Upper lobe of left lung (tissue), 6 donors: ENCODE measurements at regions not wholly inside any gene's neighbourhood (a gene's known extent, or its start where the extent isn't known, plus 50 kb on each side); places are given as distances from the start of the nearest gene placed in this dataset.

Experiments
- ATAC-seq, 2 donors: fragments of 200-7000 bp; cut with Tn5 transposase; one replicate each; pipeline ENCODE4 v1.9.1; 2022; ENCODE audit warnings: mild to moderate bottlenecking in 2 of 2, moderate library complexity in 2 of 2; ENCODE audit not compliant: low FRiP score in 2 of 2
- DNase-seq, 2 donors: peaks; one replicate each; pipeline ENCODE4 v3.0.0-alpha.2; 2019 to 2020
- H3K27ac ChIP-seq, 4 donors: fragments of 200-600 bp; sonication (generic); one replicate each; pipeline ENCODE4 v1.5.1; 2016 to 2019
- H3K27me3 ChIP-seq, 4 donors: fragments of 200-600 bp; sonication (generic); one replicate each; pipeline ENCODE4 v1.5.1; 2017 to 2019
- H3K36me3 ChIP-seq, 4 donors: fragments of 200-600 bp; sonication (generic); one replicate each; pipeline ENCODE4 v1.5.1; 2016 to 2019
- H3K4me1 ChIP-seq, 4 donors: fragments of 200-600 bp; sonication (generic); one replicate each; pipeline ENCODE4 v1.5.1; 2018 to 2019
- H3K4me3 ChIP-seq, 4 donors: fragments of 200-600 bp; sonication (generic); one replicate each; pipeline ENCODE4 v1.5.1; 2017 to 2019; ENCODE audit warnings: mild to moderate bottlenecking in 2 of 4, moderate library complexity in 1 of 4
- H3K9me3 ChIP-seq, 4 donors: fragments of 200-600 bp; sonication (generic); one replicate each; pipeline ENCODE4 v1.5.1; 2018 to 2019
- EP300 ChIP-seq, 4 donors: sonication (generic); formaldehyde crosslinking; IDR thresholded peaks; one replicate each; pipeline ENCODE4 v1.5.1; 2017; ENCODE audit warnings: antibody characterized with exemption in 4 of 4, control low read depth in 2 of 4
- POLR2A ChIP-seq, 4 donors: fragments of 450-650 bp; IDR thresholded peaks; one replicate each; pipeline ENCODE4 v1.5.1; 2016 to 2017; ENCODE audit warnings: antibody characterized with exemption in 4 of 4, mild to moderate bottlenecking in 2 of 4
- POLR2AphosphoS5 ChIP-seq, 2 donors: sonication (generic); formaldehyde crosslinking; IDR thresholded peaks; one replicate each; pipeline ENCODE4 v1.5.1; 2017; ENCODE audit warnings: antibody characterized with exemption in 2 of 2
- WGBS, 2 donors: methylation state at CpG; one replicate each; pipeline ENCODE4 v1.1.5; 2017 to 2018; 5-methylcytosine and 5-hydroxymethylcytosine counted together
- TF ChIP-seq, protein P1 (sequence below), 6 experiments: fragments of 450-650 bp in 4 of 6; fragments of 200-600 bp in 2 of 6; sonication (generic) in 2 of 6; IDR thresholded peaks; one replicate each; pipeline ENCODE4 v1.5.1; 2016 to 2019; ENCODE audit warnings: antibody characterized with exemption in 6 of 6
- donor health status: DM: no; HTN: no; CAD: no; lungs with moderate emphysema.
- donor health status: DM: no; HTN: yes; CAD: no; lungs with severe emphysema.

DNA sequence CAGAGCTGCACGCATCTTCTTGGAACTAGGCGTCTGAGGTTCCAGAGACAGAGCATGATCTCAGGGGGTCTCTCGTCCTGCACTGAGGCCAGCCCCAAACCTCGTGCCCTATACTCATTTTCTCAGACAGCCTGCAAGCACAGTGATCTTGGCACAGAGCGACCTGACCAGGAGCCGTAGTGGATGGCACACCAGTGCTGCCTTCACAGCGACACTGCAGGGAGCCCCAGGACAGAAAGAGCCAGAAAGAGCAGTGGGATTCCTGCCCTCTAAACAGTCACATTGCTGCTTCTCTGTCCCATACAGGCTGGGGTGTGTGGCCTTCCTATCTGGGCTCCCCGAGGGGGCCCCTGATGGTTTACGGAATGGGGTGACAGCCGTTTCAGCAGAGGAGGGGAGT, 131.0 kb downstream of the RBFOX3 start:
- TF ChIP-seq POLR2A (IDR thresholded peaks at IDR 0.05) (no peak), POLR2AphosphoS5 (IDR thresholded peaks at IDR 0.05) (no peak), EP300 (IDR thresholded peaks at IDR 0.05) (no peak)
- TF ChIP-seq, protein P1, sequence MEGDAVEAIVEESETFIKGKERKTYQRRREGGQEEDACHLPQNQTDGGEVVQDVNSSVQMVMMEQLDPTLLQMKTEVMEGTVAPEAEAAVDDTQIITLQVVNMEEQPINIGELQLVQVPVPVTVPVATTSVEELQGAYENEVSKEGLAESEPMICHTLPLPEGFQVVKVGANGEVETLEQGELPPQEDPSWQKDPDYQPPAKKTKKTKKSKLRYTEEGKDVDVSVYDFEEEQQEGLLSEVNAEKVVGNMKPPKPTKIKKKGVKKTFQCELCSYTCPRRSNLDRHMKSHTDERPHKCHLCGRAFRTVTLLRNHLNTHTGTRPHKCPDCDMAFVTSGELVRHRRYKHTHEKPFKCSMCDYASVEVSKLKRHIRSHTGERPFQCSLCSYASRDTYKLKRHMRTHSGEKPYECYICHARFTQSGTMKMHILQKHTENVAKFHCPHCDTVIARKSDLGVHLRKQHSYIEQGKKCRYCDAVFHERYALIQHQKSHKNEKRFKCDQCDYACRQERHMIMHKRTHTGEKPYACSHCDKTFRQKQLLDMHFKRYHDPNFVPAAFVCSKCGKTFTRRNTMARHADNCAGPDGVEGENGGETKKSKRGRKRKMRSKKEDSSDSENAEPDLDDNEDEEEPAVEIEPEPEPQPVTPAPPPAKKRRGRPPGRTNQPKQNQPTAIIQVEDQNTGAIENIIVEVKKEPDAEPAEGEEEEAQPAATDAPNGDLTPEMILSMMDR (IDR thresholded peaks at IDR 0.05): no peak
- no peak for DNase-seq
- Histone ChIP-seq H3K9me3 (no peaks in the 10 kb centered on the region), H3K4me3 (no peak overlapping the region), H3K27me3 (peaks cover 0 to 11% (median 0%) of the 10 kb centered on the region in 4 donors), H3K4me1 (no peaks in the 10 kb centered on the region), H3K27ac (no peak overlapping the region), H3K36me3 (no peaks in the 10 kb centered on the region)
- 73 to 78% methylated on average over 9 to 10 of the region's 10 CpGs for WGBS, 2 donors
- ATAC-seq: no peak

DNA sequence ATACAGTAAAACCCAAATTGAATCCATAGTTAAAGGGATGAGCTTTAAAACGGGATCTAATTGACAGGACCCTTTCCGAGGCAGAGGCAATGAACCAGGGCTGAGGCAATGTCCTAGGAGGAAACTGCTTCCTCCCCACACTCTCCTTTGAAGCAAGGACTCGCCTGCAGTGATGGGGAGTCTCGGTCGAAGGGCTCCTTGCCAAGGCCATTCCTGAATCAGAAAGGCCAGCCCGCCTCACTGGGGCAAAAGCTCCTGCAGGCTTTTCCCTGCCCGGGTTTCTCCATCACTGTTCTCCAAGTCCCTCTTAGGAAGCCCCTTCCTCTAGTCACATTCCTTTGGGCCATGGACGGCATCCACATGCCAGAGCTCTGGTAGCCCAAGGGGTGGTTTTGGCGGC, 132.0 kb downstream of the RBFOX3 start:
- no peaks in the 10 kb centered on the region for H3K4me1 ChIP-seq
- DNase-seq: no peak
- no peaks in the 10 kb centered on the region for H3K36me3 ChIP-seq
- H3K9me3 ChIP-seq: no peaks in the 10 kb centered on the region
- H3K4me3 ChIP-seq: no peak overlapping the region
- H3K27ac ChIP-seq: no peak overlapping the region
- TF ChIP-seq EP300 (IDR thresholded peaks at IDR 0.05) (no peak), POLR2A (IDR thresholded peaks at IDR 0.05) (no peak), POLR2AphosphoS5 (IDR thresholded peaks at IDR 0.05) (no peak)
- TF ChIP-seq, protein P1 (IDR thresholded peaks at IDR 0.05): no peak
- peaks cover 0 to 11% (median 0%) of the 10 kb centered on the region in 4 donors for H3K27me3 ChIP-seq
- WGBS, 2 donors: 71 to 74% methylated on average over 9 of the region's 9 CpGs
- ATAC-seq: no peak

DNA sequence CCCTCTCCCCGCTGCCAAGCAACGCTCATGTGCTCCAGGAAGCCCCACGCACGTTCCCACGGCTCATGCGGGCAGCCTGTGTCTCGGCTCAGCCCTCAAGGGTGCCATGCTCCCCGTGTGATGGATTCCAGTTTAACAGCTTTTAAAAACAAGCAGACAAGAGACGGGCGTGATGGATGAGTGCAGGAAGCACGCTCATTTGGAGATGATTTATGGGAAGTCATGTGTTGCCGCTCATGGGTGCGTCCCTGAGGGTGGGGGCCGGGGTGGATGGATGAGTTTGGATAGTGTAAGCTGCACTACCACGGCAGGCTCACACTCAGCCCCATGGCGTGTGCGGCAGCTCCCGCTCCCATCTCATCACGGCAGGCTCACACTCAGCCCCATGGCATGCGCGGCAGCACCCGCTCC, 132.8 kb downstream of the RBFOX3 start:
- H3K4me1 ChIP-seq: no peaks in the 10 kb centered on the region
- H3K9me3 ChIP-seq: no peaks in the 10 kb centered on the region
- TF ChIP-seq, protein P1 (IDR thresholded peaks at IDR 0.05): no peak
- TF ChIP-seq EP300 (IDR thresholded peaks at IDR 0.05): no peak
- TF ChIP-seq POLR2A (IDR thresholded peaks at IDR 0.05): no peak
- no peak for TF ChIP-seq POLR2AphosphoS5 (IDR thresholded peaks at IDR 0.05)
- H3K4me3 ChIP-seq: no peak overlapping the region
- DNase-seq (peak in 1 of 2 donors; percentile 44), ATAC-seq (no peak)
- H3K36me3 ChIP-seq: no peaks in the 10 kb centered on the region
- WGBS, 2 donors: 30 to 50% methylated on average over 16 to 20 of the region's 22 CpGs
- no peak overlapping the region for H3K27ac ChIP-seq
- H3K27me3 ChIP-seq: peaks cover 0 to 11% (median 0%) of the 10 kb centered on the region in 4 donors

DNA sequence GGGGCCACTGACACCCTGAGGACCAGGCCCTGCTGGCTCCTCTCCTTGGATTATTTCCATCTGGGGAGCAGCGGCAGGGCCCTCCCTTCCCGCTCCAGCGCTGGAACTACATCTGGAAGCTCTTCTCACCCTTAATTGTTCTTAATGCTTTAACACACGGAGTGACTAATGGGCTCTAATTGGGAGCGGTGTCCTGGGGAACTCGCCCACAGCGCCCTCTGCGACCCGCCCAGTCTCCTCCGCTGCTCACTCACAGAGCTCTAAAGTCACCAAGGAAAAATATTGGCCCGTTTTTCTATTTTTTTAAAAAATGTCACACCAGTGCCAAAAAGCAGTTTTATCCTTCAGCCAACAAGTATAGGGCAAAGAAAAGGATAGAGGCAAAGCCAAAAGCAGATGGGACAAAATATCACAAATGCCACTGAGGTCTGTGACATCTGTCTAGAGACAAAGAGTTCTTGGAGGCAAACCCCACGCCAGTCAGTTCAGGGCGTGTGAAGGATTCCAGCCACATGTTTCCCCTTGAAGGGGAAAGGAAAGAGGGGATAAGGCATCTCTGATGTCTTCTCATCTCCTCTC, 134.7 kb downstream of the RBFOX3 start:
- WGBS, 2 donors: 42 to 59% methylated on average over 10 to 13 of the region's 13 CpGs
- H3K27ac ChIP-seq: no peak overlapping the region

More for the DNA sequence above, 134.7 kb downstream of the RBFOX3 start:
- no peaks in the 10 kb centered on the region for H3K9me3 ChIP-seq
- no peaks in the 10 kb centered on the region for H3K4me1 ChIP-seq
- no peak overlapping the region for H3K4me3 ChIP-seq
- ATAC-seq (no peak), DNase-seq (peak in 1 of 2 donors; percentile 46)
- no peaks in the 10 kb centered on the region for H3K27me3 ChIP-seq
- TF ChIP-seq, protein P1 (IDR thresholded peaks at IDR 0.05): no peak
- TF ChIP-seq EP300 (IDR thresholded peaks at IDR 0.05) (no peak), POLR2A (IDR thresholded peaks at IDR 0.05) (no peak), POLR2AphosphoS5 (IDR thresholded peaks at IDR 0.05) (no peak)
- no peaks in the 10 kb centered on the region for H3K36me3 ChIP-seq
